GM18507 (cell line): ENCODE measurements at regions not wholly inside any gene's neighbourhood (a gene's known extent, or its start where the extent isn't known, plus 50 kb on each side); places are given as distances from the start of the nearest gene placed in this dataset.

Experiments used
- DNase-seq: peaks from one replicate; pipeline ENCODE4 v3.0.0; 2011; ENCODE audit warnings: low read depth; ENCODE audit not compliant: insufficient read length; ENCODE audit errors: extremely low spot score
- FAIRE-seq: peaks from 2 replicates; lab custom pipeline; 2011; peaks lifted over from hg19 to GRCh38; lab: Jason Lieb, UNC

DNA sequence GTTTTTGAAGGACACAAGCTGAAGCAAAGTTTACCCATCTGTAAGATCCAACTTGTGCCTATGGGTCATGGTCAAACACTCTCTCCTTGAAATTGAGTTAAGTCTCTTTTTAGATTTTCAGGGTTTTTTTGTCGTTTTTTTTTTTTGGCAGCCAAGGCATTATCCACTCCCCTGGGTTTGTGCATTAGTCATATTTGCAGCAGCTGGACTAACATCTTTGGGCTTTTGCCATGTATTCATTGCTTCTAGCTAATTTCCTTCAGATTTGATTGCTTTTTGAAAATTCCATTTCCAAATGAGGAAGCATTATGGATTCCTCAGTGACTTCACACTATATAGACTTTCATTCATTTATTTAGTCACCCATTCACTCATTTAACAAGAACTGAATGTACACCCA lies 80.3 kb upstream of the SRRM4 start:
- no peak for FAIRE-seq
- DNase-seq = no peak

DNA sequence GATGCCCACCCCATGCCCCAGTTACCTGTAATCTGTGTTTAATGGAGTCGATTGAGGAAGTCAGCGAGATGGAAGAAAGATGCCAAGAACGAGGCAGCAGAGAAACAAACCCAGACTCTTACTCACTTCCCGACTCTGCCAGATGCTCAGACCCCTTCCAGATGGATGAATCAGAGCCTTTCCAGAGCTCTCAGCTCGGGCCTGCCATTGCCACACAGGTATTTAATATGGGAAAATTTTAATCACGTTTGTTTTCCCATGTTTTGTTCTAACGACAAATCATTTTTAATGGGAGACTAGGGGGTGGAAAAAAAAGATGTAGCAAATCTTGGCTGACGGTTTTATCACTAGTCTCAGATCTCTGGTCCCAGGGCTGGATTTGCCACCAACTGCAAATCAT lies 72.5 kb upstream of the SRRM4 start:
- no peak for FAIRE-seq
- no peak for DNase-seq

DNA sequence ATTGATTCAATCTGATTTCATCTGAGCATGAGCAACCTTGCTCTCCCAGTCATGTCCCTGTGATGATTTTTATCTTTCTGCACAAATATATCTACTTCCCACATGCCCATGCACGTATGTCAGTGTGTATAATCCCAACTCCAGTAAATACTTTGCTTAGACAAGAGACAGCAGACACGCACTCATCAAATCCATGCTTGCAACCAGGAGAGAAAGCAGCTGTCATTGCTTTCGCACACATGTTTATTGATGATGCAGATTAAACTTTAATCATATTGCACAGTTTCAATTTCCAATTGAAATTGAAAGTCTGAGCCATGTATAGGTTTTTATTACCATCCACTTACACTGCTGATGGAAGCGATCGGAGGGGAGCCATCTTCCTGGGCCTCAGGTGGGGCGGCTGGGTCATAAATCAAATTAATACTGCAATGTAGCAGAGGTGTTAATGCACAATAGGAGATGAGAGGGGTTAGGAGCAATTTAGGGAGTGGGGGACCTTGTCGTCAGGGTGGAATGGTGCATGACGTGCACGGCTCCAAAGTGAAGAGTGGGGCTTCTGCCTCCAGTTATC lies 68.6 kb upstream of the SRRM4 start:
- DNase-seq (no peak), FAIRE-seq (no peak)

DNA sequence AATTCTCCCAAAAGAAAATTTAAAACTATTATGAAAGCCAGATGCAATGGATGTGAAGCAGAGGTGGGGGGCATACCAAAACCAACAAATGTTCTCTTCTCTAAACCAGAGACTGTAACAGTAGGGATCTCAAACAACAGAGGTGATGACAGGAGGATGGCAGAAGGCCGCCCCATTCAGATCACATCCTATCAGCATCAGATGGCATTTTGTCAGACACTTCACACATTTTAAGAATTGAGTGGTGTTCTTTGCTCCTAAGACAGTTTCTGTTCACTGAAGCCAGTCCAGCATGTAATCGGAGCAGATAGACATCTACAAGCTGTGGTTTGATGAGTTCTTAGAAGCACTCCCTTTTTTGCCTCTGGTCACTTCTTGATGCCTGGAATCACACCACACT lies 59.6 kb upstream of the SRRM4 start:
- no peak for DNase-seq
- FAIRE-seq = no peak

DNA sequence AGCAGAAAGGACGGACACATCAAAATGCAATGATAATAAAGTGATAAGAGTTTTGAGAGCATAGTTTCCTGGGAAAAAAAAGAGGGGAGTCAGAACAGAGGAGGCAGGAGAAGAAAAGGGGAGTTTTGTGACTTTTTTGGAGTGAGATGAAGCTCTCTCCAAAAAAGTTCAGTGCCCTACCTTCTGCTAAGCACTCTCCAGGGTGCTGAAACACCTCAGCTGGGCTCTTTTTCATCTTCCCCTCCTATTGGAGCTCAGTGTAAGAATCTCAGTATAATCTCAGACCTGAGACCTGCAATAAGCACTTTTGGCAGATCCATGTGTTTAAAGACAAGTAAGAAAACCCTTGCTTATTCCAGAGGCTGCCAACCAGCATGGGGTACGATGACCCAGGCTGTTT lies 58.9 kb upstream of the SRRM4 start:
- no peak for DNase-seq

DNA sequence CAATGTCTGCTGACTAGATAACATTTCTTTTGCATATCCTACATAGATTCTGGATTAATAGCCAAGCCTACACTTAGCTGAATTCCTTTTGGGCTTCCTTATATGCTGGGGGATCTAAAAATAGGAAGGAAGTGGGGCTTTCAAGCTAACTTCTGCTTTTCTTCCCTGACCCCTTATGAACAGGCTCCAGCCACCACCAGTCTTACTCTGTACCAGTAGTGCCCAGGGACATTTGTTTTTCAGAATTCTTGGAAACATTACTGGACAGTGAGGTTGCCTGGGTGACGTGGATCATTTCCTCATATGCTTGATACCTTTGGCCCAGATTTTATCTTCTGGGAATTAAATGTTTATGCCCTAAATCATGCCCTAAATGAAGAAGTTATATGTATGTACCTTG lies 55.9 kb upstream of the SRRM4 start:
- no peak for DNase-seq
- no peak for FAIRE-seq

More for the DNA sequence above, 58.9 kb upstream of the SRRM4 start:
- no peak for FAIRE-seq

DNA sequence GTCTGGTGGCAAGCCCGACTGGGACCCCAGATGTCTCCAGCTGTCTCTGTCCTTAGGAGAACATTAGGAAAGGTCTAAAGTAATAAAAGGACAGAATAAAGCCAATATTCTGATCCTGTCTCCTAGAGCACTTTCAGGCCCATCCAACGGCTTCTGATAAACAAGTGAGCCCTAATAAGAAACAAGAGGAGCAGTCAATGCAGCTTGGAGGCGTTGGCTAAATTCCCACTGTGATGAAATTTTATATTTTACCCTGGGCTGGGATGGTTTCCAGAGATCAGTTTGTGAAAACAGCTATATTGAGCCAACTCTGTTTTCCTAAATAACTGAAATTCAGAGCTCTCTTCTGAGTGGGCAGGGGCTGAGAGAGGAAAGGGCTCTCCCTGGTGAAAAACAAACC lies 55.5 kb upstream of the SRRM4 start:
- DNase-seq (no peak), FAIRE-seq (no peak)
